A549 (cell line): ENCODE measurements at regions not wholly inside any gene's neighbourhood (a gene's known extent, or its start where the extent isn't known, plus 50 kb on each side); places are given as distances from the start of the nearest gene placed in this dataset.

ENCODE experiments used
- ATAC-seq, 2 experiments: fragments of 200-7000 bp in 1 of 2; fragments of >200 bp in 1 of 2; cut with Nextera tagmentation in 1 of 2; cut with Tn5 transposase in 1 of 2; 3 replicates each; pipeline versions ENCODE4 v1.8.0 to v1.9.1; 2018 to 2020; ENCODE audit warnings: mild to moderate bottlenecking in 1 of 2, moderate library complexity in 1 of 2
- CTCF ChIA-PET: fragments of 300-600 bp; sonication (Branson Sonifier 250); formaldehyde crosslinking; extraction: SDS; loops from one replicate; lab custom pipeline; 2021; ENCODE audit warnings: antibody characterized with exemption, inconsistent platforms; lab: Yijun Ruan, JAX
- POLR2A ChIA-PET: fragments of 350-600 bp; formaldehyde crosslinking; extraction: SDS; loops from one replicate; lab custom pipeline; 2021; ENCODE audit warnings: antibody characterized with exemption, inconsistent platforms; lab: Yijun Ruan, JAX
- DNase-seq, 2 experiments: peaks; one replicate each; pipeline versions ENCODE4 v3.0.0 to v3.0.0-alpha.2; 2011 to 2016; ENCODE audit warnings: low read depth in 1 of 2, low spot score in 1 of 2
- FAIRE-seq: peaks from 2 replicates; lab custom pipeline; 2011; peaks lifted over from hg19 to GRCh38; lab: Jason Lieb, UNC
- H3K27ac ChIP-seq, 2 experiments: fragments of >200 bp; sonication (Bioruptor Twin); formaldehyde crosslinking; 3 replicates each; pipeline ENCODE4 v1.5.1; 2016 to 2017
- H3K4me1 ChIP-seq: fragments of >200 bp; sonication (Bioruptor Twin); formaldehyde crosslinking; 3 replicates; pipeline ENCODE4 v1.6.1; 2016
- H3K4me2 ChIP-seq: fragments of >200 bp; sonication (Bioruptor Twin); formaldehyde crosslinking; 3 replicates; pipeline ENCODE4 v1.6.1; 2016
- H3K4me3 ChIP-seq: fragments of >200 bp; sonication (Bioruptor Twin); formaldehyde crosslinking; 3 replicates; pipeline ENCODE4 v1.5.1; 2016
- H3K9me3 ChIP-seq: fragments of >200 bp; sonication (Bioruptor Twin); formaldehyde crosslinking; 3 replicates; pipeline ENCODE4 v1.6.1; 2016
- ATOH8 ChIP-seq: fragments of 250-450 bp; sonication (Bioruptor Pico); IDR thresholded peaks from 2 replicates; pipeline ENCODE4 v1.5.0; 2020; ENCODE audit warnings: low read depth, mild to moderate bottlenecking, moderate library complexity
- BCL3 ChIP-seq: fragments of >200 bp; sonication (Bioruptor Twin); formaldehyde crosslinking; IDR thresholded peaks from 3 replicates; pipeline ENCODE4 v1.6.1; 2016
- BHLHE40 ChIP-seq: IDR thresholded peaks from 2 replicates; pipeline ENCODE4 v1.6.1; 2012; ENCODE audit warnings: low read depth, low read length, inconsistent platforms
- CBX2 ChIP-seq: fragments of 200-600 bp; sonication (generic); IDR thresholded peaks from 2 replicates; pipeline ENCODE4 v1.6.1; 2016; ENCODE audit warnings: low read depth, mild to moderate bottlenecking, borderline replicate concordance
- EP300 ChIP-seq, 2 experiments: fragments of >200 bp; sonication (Bioruptor Twin); formaldehyde crosslinking; IDR thresholded peaks; 2 replicates in 1 of 2; 3 replicates in 1 of 2; pipeline ENCODE4 v1.6.1; 2016 to 2017
- ESRRA ChIP-seq: fragments of 150-350 bp; IDR thresholded peaks from 2 replicates; pipeline ENCODE4 v1.6.1; 2014; ENCODE audit warnings: mild to moderate bottlenecking, low read length, borderline replicate concordance
- HOXB5 ChIP-seq: fragments of 250-450 bp; sonication (Bioruptor Pico); IDR thresholded peaks from 2 replicates; pipeline ENCODE4 v1.5.0; 2020; ENCODE audit warnings: mild to moderate bottlenecking, moderate library complexity
- MAFK ChIP-seq: fragments of 450-650 bp; IDR thresholded peaks from 2 replicates; pipeline ENCODE4 v1.6.1; 2014; ENCODE audit not compliant: partially characterized antibody
- MAZ ChIP-seq: fragments of 150-350 bp; IDR thresholded peaks from 2 replicates; pipeline ENCODE4 v1.6.1; 2014; ENCODE audit warnings: antibody characterized with exemption, low read depth, low read length, borderline replicate concordance
- NR3C1 ChIP-seq: fragments of >200 bp; sonication (Bioruptor Twin); formaldehyde crosslinking; IDR thresholded peaks from 3 replicates; pipeline ENCODE4 v1.6.1; 2017
- PBX3 ChIP-seq: IDR thresholded peaks from 2 replicates; pipeline ENCODE4 v1.6.1; 2012
- POLR2A ChIP-seq: IDR thresholded peaks from 2 replicates; pipeline ENCODE4 v1.6.1; 2012; ENCODE audit warnings: mild to moderate bottlenecking, low read length
- POLR2AphosphoS2 ChIP-seq: conservative IDR thresholded peaks from 2 replicates; pipeline ENCODE4 v1.6.1; 2012; ENCODE audit warnings: low read length, improper control_type of control experiment, inconsistent platforms
- RAD21 ChIP-seq, 2 experiments: fragments of >200 bp in 1 of 2; sonication (Bioruptor Twin) in 1 of 2; formaldehyde crosslinking in 1 of 2; IDR thresholded peaks in 1 of 2; conservative IDR thresholded peaks in 1 of 2; 2 replicates in 1 of 2; 3 replicates in 1 of 2; pipeline ENCODE4 v1.6.1; 2012 to 2018; ENCODE audit warnings: inconsistent platforms in 1 of 2
- RARB ChIP-seq: fragments of 250-450 bp; sonication (Bioruptor Pico); IDR thresholded peaks from 2 replicates; pipeline ENCODE4 v1.8.0; 2021; ENCODE audit warnings: mild to moderate bottlenecking, moderate library complexity
- REST ChIP-seq: fragments of 200-600 bp; sonication (generic); IDR thresholded peaks from 2 replicates; pipeline ENCODE4 v1.6.1; 2016; ENCODE audit warnings: antibody characterized with exemption, mild to moderate bottlenecking, moderate library complexity
- SREBF2 ChIP-seq: fragments of 450-650 bp; IDR thresholded peaks from 2 replicates; pipeline ENCODE4 v1.6.1; 2014; ENCODE audit warnings: mild to moderate bottlenecking, moderate library complexity
- TFCP2L1 ChIP-seq: fragments of 250-450 bp; sonication (Bioruptor Pico); IDR thresholded peaks from 2 replicates; pipeline ENCODE4 v1.5.0; 2021; ENCODE audit warnings: mild to moderate bottlenecking
- TP53 ChIP-seq: fragments of 250-450 bp; sonication (Bioruptor Pico); IDR thresholded peaks from 2 replicates; pipeline ENCODE4 v1.5.0; 2021; ENCODE audit warnings: mild to moderate bottlenecking, moderate library complexity
- USF2 ChIP-seq: fragments of 450-650 bp; IDR thresholded peaks from 2 replicates; pipeline ENCODE4 v1.6.1; 2014; ENCODE audit warnings: antibody characterized with exemption
- ZFP36 ChIP-seq: fragments of 450-650 bp; IDR thresholded peaks from 2 replicates; pipeline ENCODE4 v1.6.1; 2014; ENCODE audit warnings: borderline replicate concordance; ENCODE audit not compliant: partially characterized antibody
- ZSCAN20 ChIP-seq: fragments of 250-450 bp; sonication (Bioruptor Pico); IDR thresholded peaks from 2 replicates; pipeline ENCODE4 v1.8.0; 2022; ENCODE audit warnings: mild to moderate bottlenecking, moderate library complexity
- WGBS: methylation state at CpG from one replicate; pipeline ENCODE4 v1.1.6; 2017; ENCODE audit errors: missing lambda C conversion rate; 5-methylcytosine and 5-hydroxymethylcytosine counted together

GRCh38 chr15:70361106-70361505, 263.4 kb upstream of the TLE3 start:
- ChIA-PET CTCF (no interaction called here), POLR2A (no interaction called here)
- ATAC-seq (no peak), DNase-seq (no peak), FAIRE-seq (no peak)
- 81% methylated on average over 2 of the region's 2 CpGs for WGBS
- Histone ChIP-seq H3K9me3 (peaks cover 7% of the 10 kb centered on the region; the same call in 2 of the 3 replicates), H3K4me2 (no peak overlapping the region), H3K4me3 (no peak overlapping the region), H3K27ac (no peak overlapping the region), H3K4me1 (no peaks in the 10 kb centered on the region)
- TF ChIP-seq ESRRA (no peak), REST (no peak), ZFP36 (no peak)

GRCh38 chr15:70358871-70359647, 261.3 kb upstream of the TLE3 start:
- TF ChIP-seq TFCP2L1 (CRISPR knock-in tag) (no peak), PBX3 (no peak), TP53 (CRISPR knock-in tag) (no peak), ZSCAN20 (CRISPR knock-in tag) (no peak), BCL3 (no peak), CBX2 (no peak), ATOH8 (CRISPR knock-in tag) (no peak), HOXB5 (CRISPR knock-in tag) (no peak), SREBF2 (no peak), RARB (no peak), NR3C1 (no peak), POLR2A (no peak), POLR2AphosphoS2 (no peak), USF2 (no peak), MAFK (no peak), RAD21 (conservative IDR thresholded peaks at IDR 0.05 in 1 of 2, IDR thresholded peaks at IDR 0.05 in 1 of 2) (no peak), BHLHE40 (no peak), MAZ (no peak), EP300 (IDR thresholded peaks at IDR 0.05) (no peak)
- TF ChIP-seq, all 56 proteins: peak for 0
- FAIRE-seq (no peak), DNase-seq (no peak), ATAC-seq (no peak)
- no peaks in the 10 kb centered on the region for H3K9me3 ChIP-seq
- no peak overlapping the region for H3K4me2 ChIP-seq
- no peaks in the 10 kb centered on the region for H3K4me1 ChIP-seq
- CTCF ChIA-PET: interaction anchor here (1.0 kb wide), 1 partner anchor 15 kb away, joined by 3 read pairs; no protein-coding TSS in a partner anchor
- H3K27ac ChIP-seq: no peak overlapping the region
- 83% methylated on average over 14 of the region's 14 CpGs for WGBS
- H3K4me3 ChIP-seq: no peak overlapping the region
- POLR2A ChIA-PET: no interaction called here
